ENCODE measurements at regions not wholly inside any gene's neighbourhood (a gene's known extent, or its start where the extent isn't known, plus 50 kb on each side); places are given as distances from the start of the nearest gene placed in this dataset.

GRCh38 chr16:48810436-48810802 is 200.4 kb upstream of the N4BP1 start:
- Histone ChIP-seq H3K27me3 (ENCODE audit: control insufficient read depth, insufficient read depth, low read length) (peaks cover 45% of the 10 kb centered on the region), H3K4me1 (ENCODE audit: control insufficient read depth, insufficient read depth, low read length) (no peaks in the 10 kb centered on the region), H3K27ac (ENCODE audit: low read length) (no peak overlapping the region), H3K36me3 (ENCODE audit: control insufficient read depth, insufficient read depth, low read length) (no peaks in the 10 kb centered on the region), H3K9me3 (ENCODE audit: control insufficient read depth, low read depth, low read length) (no peaks in the 10 kb centered on the region), H3K4me3 (ENCODE audit: low read length) (no peak overlapping the region)
- DNase-seq: no peak
- WGBS (ENCODE audit: insufficient coverage, low lambda C conversion rate): no CpG with 5 or more reads among the region's 29 CpGs

- no peak overlapping the region for H3K4me3 ChIP-seq (ENCODE audit: low read length)
- WGBS (ENCODE audit: insufficient coverage, low lambda C conversion rate): no CpG with 5 or more reads among the region's 2 CpGs
- H3K27me3 ChIP-seq (ENCODE audit: control insufficient read depth, insufficient read depth, low read length): no peaks in the 10 kb centered on the region
- H3K36me3 ChIP-seq (ENCODE audit: control insufficient read depth, insufficient read depth, low read length): no peaks in the 10 kb centered on the region
- H3K27ac ChIP-seq (ENCODE audit: low read length): no peak overlapping the region
- H3K4me1 ChIP-seq (ENCODE audit: control insufficient read depth, insufficient read depth, low read length): no peaks in the 10 kb centered on the region
- H3K9me3 ChIP-seq (ENCODE audit: control insufficient read depth, low read depth, low read length): no peaks in the 10 kb centered on the region
- no peak for DNase-seq
These were observed 180.2 kb upstream of the N4BP1 start for GRCh38 chr16:48790151-48790550.

GRCh38 chr16:48788475-48788874 is 178.5 kb upstream of the N4BP1 start:
- H3K27ac ChIP-seq (ENCODE audit: low read length): no peak overlapping the region
- no peaks in the 10 kb centered on the region for H3K36me3 ChIP-seq (ENCODE audit: control insufficient read depth, insufficient read depth, low read length)
- no peaks in the 10 kb centered on the region for H3K9me3 ChIP-seq (ENCODE audit: control insufficient read depth, low read depth, low read length)
- H3K27me3 ChIP-seq (ENCODE audit: control insufficient read depth, insufficient read depth, low read length): no peaks in the 10 kb centered on the region
- no peak for DNase-seq
- 83% methylated on average over 1 of the region's 3 CpGs for WGBS (ENCODE audit: insufficient coverage, low lambda C conversion rate)
- no peak overlapping the region for H3K4me3 ChIP-seq (ENCODE audit: low read length)
- H3K4me1 ChIP-seq (ENCODE audit: control insufficient read depth, insufficient read depth, low read length): no peaks in the 10 kb centered on the region

- no peaks in the 10 kb centered on the region for H3K9me3 ChIP-seq (ENCODE audit: control insufficient read depth, low read depth, low read length)
- DNase-seq: no peak
- H3K4me1 ChIP-seq (ENCODE audit: control insufficient read depth, insufficient read depth, low read length): no peaks in the 10 kb centered on the region
- WGBS (ENCODE audit: insufficient coverage, low lambda C conversion rate): no CpG with 5 or more reads among the region's 4 CpGs
- no peaks in the 10 kb centered on the region for H3K27me3 ChIP-seq (ENCODE audit: control insufficient read depth, insufficient read depth, low read length)
- H3K27ac ChIP-seq (ENCODE audit: low read length): no peak overlapping the region
- no peak overlapping the region for H3K4me3 ChIP-seq (ENCODE audit: low read length)
- H3K36me3 ChIP-seq (ENCODE audit: control insufficient read depth, insufficient read depth, low read length): no peaks in the 10 kb centered on the region
These were observed 135.6 kb upstream of the N4BP1 start for GRCh38 chr16:48745541-48745940.

GRCh38 chr16:48740964-48741363 is 131.0 kb upstream of the N4BP1 start:
- no peak for DNase-seq
- H3K9me3 ChIP-seq (ENCODE audit: control insufficient read depth, low read depth, low read length): no peaks in the 10 kb centered on the region
- H3K27me3 ChIP-seq (ENCODE audit: control insufficient read depth, insufficient read depth, low read length): no peaks in the 10 kb centered on the region
- H3K27ac ChIP-seq (ENCODE audit: low read length): no peak overlapping the region
- no peaks in the 10 kb centered on the region for H3K36me3 ChIP-seq (ENCODE audit: control insufficient read depth, insufficient read depth, low read length)
- WGBS (ENCODE audit: insufficient coverage, low lambda C conversion rate): no CpG with 5 or more reads among the region's 6 CpGs
- no peaks in the 10 kb centered on the region for H3K4me1 ChIP-seq (ENCODE audit: control insufficient read depth, insufficient read depth, low read length)
- H3K4me3 ChIP-seq (ENCODE audit: low read length): no peak overlapping the region

GRCh38 chr16:48734220-48734619 is 124.2 kb upstream of the N4BP1 start:
- H3K27ac ChIP-seq (ENCODE audit: low read length): no peak overlapping the region
- no peaks in the 10 kb centered on the region for H3K36me3 ChIP-seq (ENCODE audit: control insufficient read depth, insufficient read depth, low read length)
- no peak for DNase-seq
- H3K9me3 ChIP-seq (ENCODE audit: control insufficient read depth, low read depth, low read length): no peaks in the 10 kb centered on the region
- H3K4me3 ChIP-seq (ENCODE audit: low read length): no peak overlapping the region
- no peaks in the 10 kb centered on the region for H3K27me3 ChIP-seq (ENCODE audit: control insufficient read depth, insufficient read depth, low read length)
- H3K4me1 ChIP-seq (ENCODE audit: control insufficient read depth, insufficient read depth, low read length): no peaks in the 10 kb centered on the region

- H3K27me3 ChIP-seq (ENCODE audit: control insufficient read depth, insufficient read depth, low read length): no peaks in the 10 kb centered on the region
- no CpG with 5 or more reads among the region's 1 CpG for WGBS (ENCODE audit: insufficient coverage, low lambda C conversion rate)
- H3K9me3 ChIP-seq (ENCODE audit: control insufficient read depth, low read depth, low read length): no peaks in the 10 kb centered on the region
- no peak overlapping the region for H3K27ac ChIP-seq (ENCODE audit: low read length)
- no peaks in the 10 kb centered on the region for H3K36me3 ChIP-seq (ENCODE audit: control insufficient read depth, insufficient read depth, low read length)
- H3K4me1 ChIP-seq (ENCODE audit: control insufficient read depth, insufficient read depth, low read length): no peaks in the 10 kb centered on the region
- DNase-seq: no peak
- no peak overlapping the region for H3K4me3 ChIP-seq (ENCODE audit: low read length)
These were observed 94.7 kb upstream of the N4BP1 start for GRCh38 chr16:48704710-48705109.

GRCh38 chr16:48687421-48688038 is 77.5 kb upstream of the N4BP1 start:
- WGBS (ENCODE audit: insufficient coverage, low lambda C conversion rate): 20% methylated on average over 1 of the region's 9 CpGs
- Histone ChIP-seq H3K27me3 (ENCODE audit: control insufficient read depth, insufficient read depth, low read length) (no peaks in the 10 kb centered on the region), H3K27ac (ENCODE audit: low read length) (no peak overlapping the region), H3K9me3 (ENCODE audit: control insufficient read depth, low read depth, low read length) (no peaks in the 10 kb centered on the region), H3K36me3 (ENCODE audit: control insufficient read depth, insufficient read depth, low read length) (no peaks in the 10 kb centered on the region), H3K4me3 (ENCODE audit: low read length) (no peak overlapping the region), H3K4me1 (ENCODE audit: control insufficient read depth, insufficient read depth, low read length) (no peaks in the 10 kb centered on the region)
- peak; percentile 37 to 44 for DNase-seq

GRCh38 chr16:48684148-48684547 is 74.2 kb upstream of the N4BP1 start:
- H3K9me3 ChIP-seq (ENCODE audit: control insufficient read depth, low read depth, low read length): no peaks in the 10 kb centered on the region
- no peak for DNase-seq
- no CpG with 5 or more reads among the region's 2 CpGs for WGBS (ENCODE audit: insufficient coverage, low lambda C conversion rate)
- H3K27ac ChIP-seq (ENCODE audit: low read length): no peak overlapping the region
- H3K4me3 ChIP-seq (ENCODE audit: low read length): no peak overlapping the region
- no peaks in the 10 kb centered on the region for H3K4me1 ChIP-seq (ENCODE audit: control insufficient read depth, insufficient read depth, low read length)
- no peaks in the 10 kb centered on the region for H3K36me3 ChIP-seq (ENCODE audit: control insufficient read depth, insufficient read depth, low read length)
- H3K27me3 ChIP-seq (ENCODE audit: control insufficient read depth, insufficient read depth, low read length): no peaks in the 10 kb centered on the region

- DNase-seq: no peak
- H3K4me3 ChIP-seq (ENCODE audit: low read length): no peak overlapping the region
These were observed 73.0 kb upstream of the N4BP1 start for GRCh38 chr16:48682971-48683370.

GRCh38 chr16:48681520-48681919 is 71.5 kb upstream of the N4BP1 start:
- no peak for DNase-seq
- no peaks in the 10 kb centered on the region for H3K27me3 ChIP-seq (ENCODE audit: control insufficient read depth, insufficient read depth, low read length)
- no peaks in the 10 kb centered on the region for H3K36me3 ChIP-seq (ENCODE audit: control insufficient read depth, insufficient read depth, low read length)
- no peak overlapping the region for H3K27ac ChIP-seq (ENCODE audit: low read length)
- H3K4me3 ChIP-seq (ENCODE audit: low read length): no peak overlapping the region
- no peaks in the 10 kb centered on the region for H3K4me1 ChIP-seq (ENCODE audit: control insufficient read depth, insufficient read depth, low read length)
- no peaks in the 10 kb centered on the region for H3K9me3 ChIP-seq (ENCODE audit: control insufficient read depth, low read depth, low read length)

More at GRCh38 chr16:48682971-48683370, 73.0 kb upstream of the N4BP1 start:
- WGBS (ENCODE audit: insufficient coverage, low lambda C conversion rate): no CpG with 5 or more reads among the region's 3 CpGs
- no peaks in the 10 kb centered on the region for H3K36me3 ChIP-seq (ENCODE audit: control insufficient read depth, insufficient read depth, low read length)
- no peaks in the 10 kb centered on the region for H3K9me3 ChIP-seq (ENCODE audit: control insufficient read depth, low read depth, low read length)
- no peaks in the 10 kb centered on the region for H3K27me3 ChIP-seq (ENCODE audit: control insufficient read depth, insufficient read depth, low read length)
- no peaks in the 10 kb centered on the region for H3K4me1 ChIP-seq (ENCODE audit: control insufficient read depth, insufficient read depth, low read length)
- H3K27ac ChIP-seq (ENCODE audit: low read length): no peak overlapping the region

Measured in large intestine (tissue), 3 donors.